ENCODE measurements at regions not wholly inside any gene's neighbourhood (a gene's known extent, or its start where the extent isn't known, plus 50 kb on each side); places are given as distances from the start of the nearest gene placed in this dataset.

GRCh38 chr7:119184124-119184788 lies 959.8 kb downstream of the ANKRD7 start:
- Mint-ChIP-seq H3K4me1 (ENCODE audit: low read depth, unreplicated experiment) (no peaks in the 10 kb centered on the region), H3K36me3 (ENCODE audit: insufficient read depth, unreplicated experiment) (no peaks in the 10 kb centered on the region), H3K4me3 (ENCODE audit: unreplicated experiment) (no peak overlapping the region), H3K27ac (ENCODE audit: unreplicated experiment) (no peak overlapping the region), H3K9me3 (ENCODE audit: unreplicated experiment) (no peaks in the 10 kb centered on the region), H3K27me3 (ENCODE audit: insufficient read depth, unreplicated experiment) (no peaks in the 10 kb centered on the region)
- Histone ChIP-seq H3K4me3 (ENCODE audit: low read depth, low read length) (no peak overlapping the region), H3K27me3 (replicated peaks; ENCODE audit: control insufficient read depth, insufficient read depth, low read length) (no peaks in the 10 kb centered on the region), H3K36me3 (ENCODE audit: control insufficient read depth, insufficient read depth, low read length) (no peaks in the 10 kb centered on the region), H3K9me3 (no peaks in the 10 kb centered on the region), H3K4me1 (no peaks in the 10 kb centered on the region)
- intact Hi-C loops (cut with micrococcal nuclease; ENCODE audit: unreplicated experiment) = no loop called here
- ChIA-PET POLR2A (no interaction called here), CTCF (interaction anchor here (1.2 kb wide), 1 partner anchor 14 kb away, joined by 4 read pairs; no protein-coding TSS in a partner anchor)
- no TSS peak for BruUV-seq (replicated peaks)
- DNase-seq = no peak
- no peak for TF ChIP-seq CTCF (IDR thresholded peaks at IDR 0.05; ENCODE audit: insufficient read depth in 1 of 2, low read depth in 1 of 2, low read length in 1 of 2, severe bottlenecking in 1 of 2, unreplicated experiment in 1 of 2)

- no peaks in the 10 kb centered on the region for H3K4me1 ChIP-seq
- no peak for DNase-seq
- no peaks in the 10 kb centered on the region for H3K9me3 ChIP-seq
- no peak overlapping the region for H3K4me3 Mint-ChIP-seq (ENCODE audit: unreplicated experiment)
- no peaks in the 10 kb centered on the region for H3K9me3 Mint-ChIP-seq (ENCODE audit: unreplicated experiment)
- H3K27me3 ChIP-seq (replicated peaks; ENCODE audit: control insufficient read depth, insufficient read depth, low read length) = no peaks in the 10 kb centered on the region
- intact Hi-C loops (cut with micrococcal nuclease; ENCODE audit: unreplicated experiment) = loop anchor here (5.0 kb wide), 1 partner anchor 844 kb away; no protein-coding TSS in a partner anchor
- no peak overlapping the region for H3K4me3 ChIP-seq (ENCODE audit: low read depth, low read length)
- no peaks in the 10 kb centered on the region for H3K27me3 Mint-ChIP-seq (ENCODE audit: insufficient read depth, unreplicated experiment)
- BruUV-seq (replicated peaks) = no TSS peak
- TF ChIP-seq CTCF (IDR thresholded peaks at IDR 0.05; ENCODE audit: insufficient read depth in 1 of 2, low read depth in 1 of 2, low read length in 1 of 2, severe bottlenecking in 1 of 2, unreplicated experiment in 1 of 2) = no peak
- no peak overlapping the region for H3K27ac Mint-ChIP-seq (ENCODE audit: unreplicated experiment)
- no peaks in the 10 kb centered on the region for H3K36me3 Mint-ChIP-seq (ENCODE audit: insufficient read depth, unreplicated experiment)
- ChIA-PET CTCF (interaction anchor here (1.4 kb wide), 1 partner anchor 20 kb away, joined by 3 read pairs; no protein-coding TSS in a partner anchor), POLR2A (no interaction called here)
- H3K36me3 ChIP-seq (ENCODE audit: control insufficient read depth, insufficient read depth, low read length) = no peaks in the 10 kb centered on the region
- H3K4me1 Mint-ChIP-seq (ENCODE audit: low read depth, unreplicated experiment) = no peaks in the 10 kb centered on the region
Observed at GRCh38 chr7:119196183-119196582, 971.7 kb downstream of the ANKRD7 start.

- CTCF ChIA-PET = interaction anchor here (0.7 to 1.0 kb wide), 2 partner anchors 12 to 21 kb away, joined by 3 to 4 read pairs; no protein-coding TSS in a partner anchor
Observed at GRCh38 chr7:119197172-119197876, 972.8 kb downstream of the ANKRD7 start.

More at GRCh38 chr7:119197172-119197876, 972.8 kb downstream of the ANKRD7 start:
- POLR2A ChIA-PET = no interaction called here
- Histone ChIP-seq H3K36me3 (ENCODE audit: control insufficient read depth, insufficient read depth, low read length) (no peaks in the 10 kb centered on the region), H3K9me3 (no peaks in the 10 kb centered on the region), H3K4me1 (no peaks in the 10 kb centered on the region), H3K27me3 (replicated peaks; ENCODE audit: control insufficient read depth, insufficient read depth, low read length) (no peaks in the 10 kb centered on the region), H3K4me3 (ENCODE audit: low read depth, low read length) (no peak overlapping the region)
- DNase-seq = no peak
- intact Hi-C loops (cut with micrococcal nuclease; ENCODE audit: unreplicated experiment) = loop anchor here (5.0 kb wide), 1 partner anchor 845 kb away; no protein-coding TSS in a partner anchor
- no peak overlapping the region for H3K4me3 Mint-ChIP-seq (ENCODE audit: unreplicated experiment)
- no TSS peak for BruUV-seq (replicated peaks)
- no peaks in the 10 kb centered on the region for H3K27me3 Mint-ChIP-seq (ENCODE audit: insufficient read depth, unreplicated experiment)
- no peaks in the 10 kb centered on the region for H3K36me3 Mint-ChIP-seq (ENCODE audit: insufficient read depth, unreplicated experiment)
- no peak for TF ChIP-seq CTCF (IDR thresholded peaks at IDR 0.05; ENCODE audit: insufficient read depth in 1 of 2, low read depth in 1 of 2, low read length in 1 of 2, severe bottlenecking in 1 of 2, unreplicated experiment in 1 of 2)
- H3K9me3 Mint-ChIP-seq (ENCODE audit: unreplicated experiment) = no peaks in the 10 kb centered on the region
- H3K4me1 Mint-ChIP-seq (ENCODE audit: low read depth, unreplicated experiment) = no peaks in the 10 kb centered on the region
- H3K27ac Mint-ChIP-seq (ENCODE audit: unreplicated experiment) = no peak overlapping the region

Measured in Caco-2 (cell line).